GM19238 (cell line): ENCODE measurements at regions not wholly inside any gene's neighbourhood (a gene's known extent, or its start where the extent isn't known, plus 50 kb on each side); places are given as distances from the start of the nearest gene placed in this dataset.

Source experiments
- DNase-seq: peaks from one replicate; pipeline ENCODE4 v3.0.0; 2011; ENCODE audit warnings: low spot score; ENCODE audit not compliant: insufficient read length

DNA sequence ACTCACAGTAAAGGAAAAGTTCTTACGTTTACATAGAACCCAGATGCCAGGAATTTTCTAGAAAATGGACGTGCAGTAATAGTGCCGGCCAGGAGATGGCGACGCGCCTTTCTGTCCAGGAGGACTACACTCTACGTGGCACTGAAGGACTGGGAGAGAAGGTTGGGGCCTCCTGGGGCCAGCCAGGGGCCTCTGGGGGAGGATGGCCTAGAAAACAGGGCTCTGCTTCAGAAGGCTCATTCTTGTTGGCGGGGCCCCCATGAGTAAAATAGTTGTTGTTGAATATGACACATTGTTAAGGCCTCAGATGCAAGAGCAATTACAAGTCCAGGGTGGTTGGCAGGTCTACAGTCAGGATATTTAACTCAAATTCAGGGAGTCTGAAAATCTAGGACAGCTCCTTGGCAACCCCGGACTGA, 120.1 kb upstream of the MAX start:
- peak; percentile 39 for DNase-seq

DNA sequence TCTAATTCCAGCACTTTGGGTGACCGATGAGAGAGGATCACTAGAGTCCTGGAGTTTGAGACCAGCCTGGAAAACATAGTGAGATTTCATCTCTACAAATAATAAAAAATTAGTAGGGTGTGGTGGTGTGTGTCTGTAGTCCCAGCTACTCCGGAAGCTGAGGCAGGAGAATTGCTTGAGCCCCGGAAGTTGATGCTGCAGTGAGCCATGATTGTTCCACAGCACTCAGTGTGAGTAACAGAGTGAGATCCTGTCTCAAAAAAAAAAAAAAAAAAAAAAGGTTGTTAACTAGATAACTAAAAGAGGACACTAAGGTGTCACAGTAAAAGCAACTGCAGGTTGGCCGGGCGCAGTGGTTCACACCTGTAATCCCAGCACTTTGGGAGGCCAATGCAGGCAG, 121.3 kb upstream of the MAX start:
- DNase-seq, result no peak

DNA sequence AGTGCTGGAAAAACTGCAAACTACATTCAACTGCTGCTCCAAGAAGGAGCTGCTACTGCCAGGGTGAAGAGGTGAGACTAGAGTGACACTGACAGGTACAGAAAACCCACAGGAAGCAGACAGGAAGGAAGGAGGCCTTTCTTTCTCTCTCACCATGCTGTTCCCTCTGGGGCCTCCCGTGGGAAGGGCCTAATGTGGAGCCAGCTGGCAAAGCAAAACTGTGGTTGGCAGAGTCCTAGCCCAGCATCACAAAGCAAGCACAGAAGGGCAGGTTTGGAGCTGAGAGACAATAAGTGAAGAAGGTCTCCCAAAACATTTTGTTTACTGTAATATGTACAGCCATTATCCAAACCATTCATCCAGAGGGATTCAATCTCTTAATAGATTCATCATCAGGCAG, 122.5 kb upstream of the MAX start:
- no peak for DNase-seq

- no peak for DNase-seq
Observed at GRCh38 chr14:65225299-65226159, 123.2 kb upstream of the MAX start.

GRCh38 chr14:65226824-65227604, 124.7 kb upstream of the MAX start:
- DNase-seq, result no peak

DNA sequence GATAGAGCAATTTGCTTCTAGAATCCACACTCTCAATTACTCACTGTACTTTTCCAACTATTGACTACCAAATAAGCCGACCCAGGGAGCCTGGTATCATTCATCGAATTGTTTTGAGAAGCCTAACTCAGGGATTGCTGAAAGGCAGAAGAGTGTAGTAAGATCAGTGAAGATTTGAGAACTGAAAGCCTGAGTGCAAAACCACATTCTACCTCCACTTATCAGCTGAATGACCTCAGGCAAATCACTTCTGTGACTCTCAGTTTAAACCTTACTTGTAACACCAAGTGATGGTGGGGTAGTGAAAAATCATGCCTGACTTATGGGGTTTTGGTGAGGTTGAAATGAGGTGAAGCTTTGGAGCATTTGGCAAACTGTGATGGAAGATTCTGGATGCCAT, 126.1 kb upstream of the MAX start:
- peak; percentile 47 for DNase-seq

GRCh38 chr14:65228956-65229747, 126.8 kb upstream of the MAX start:
- no peak for DNase-seq

- no peak for DNase-seq
Observed at GRCh38 chr14:65229748-65230728, 127.7 kb upstream of the MAX start.

- DNase-seq, result no peak
Observed at GRCh38 chr14:65231286-65231980, 129.1 kb upstream of the MAX start.

DNA sequence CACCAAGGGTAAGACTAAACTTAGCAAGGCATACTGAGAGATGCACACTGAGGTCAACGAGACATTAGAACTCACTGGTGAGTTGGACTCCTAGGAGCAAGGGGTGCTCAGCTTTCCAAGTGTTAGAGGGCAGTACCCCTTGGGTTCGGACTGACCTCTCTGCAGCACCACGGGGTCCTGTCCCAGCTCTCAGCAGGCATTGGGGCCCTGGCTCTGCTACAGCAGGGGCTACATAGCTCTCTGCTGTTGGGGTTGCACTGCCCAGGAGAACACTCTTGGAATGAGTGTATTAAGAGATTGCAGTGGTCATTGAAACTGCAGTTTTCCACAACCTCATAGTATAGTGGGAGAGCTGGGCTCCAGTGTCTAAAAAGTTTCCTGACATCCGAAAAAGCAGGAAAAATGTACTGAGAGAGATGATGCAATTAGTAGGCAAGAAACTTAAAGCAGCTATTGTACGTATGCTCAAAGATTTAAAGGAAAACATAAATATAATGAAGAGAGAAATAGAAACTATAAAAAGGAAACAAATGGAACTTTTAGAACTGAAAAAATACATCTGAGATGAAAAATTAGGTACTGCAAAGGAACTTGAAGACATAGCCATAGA, 132.5 kb upstream of the MAX start:
- no peak for DNase-seq

GRCh38 chr14:65237023-65237814, 134.9 kb upstream of the MAX start:
- no peak for DNase-seq

DNA sequence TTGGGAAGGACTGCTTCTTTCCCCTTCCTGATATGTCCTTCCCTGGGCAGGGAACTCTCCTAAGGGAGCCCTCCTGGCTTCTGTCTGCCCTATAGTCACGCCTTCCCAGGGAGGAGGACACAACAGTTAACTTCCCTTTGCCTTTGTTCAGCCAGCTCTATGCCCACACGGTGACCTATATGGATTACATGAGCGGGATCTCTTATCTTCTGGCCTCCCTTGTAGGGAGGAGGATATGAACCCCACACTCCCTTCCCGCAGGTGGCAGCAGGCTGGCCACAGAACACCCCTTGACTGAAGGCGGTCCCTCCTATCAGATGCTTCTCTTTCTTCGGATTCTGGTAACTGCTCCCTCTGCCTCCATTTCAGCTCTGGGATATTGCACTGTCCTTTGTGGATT, 135.6 kb upstream of the MAX start:
- DNase-seq, result no peak

DNA sequence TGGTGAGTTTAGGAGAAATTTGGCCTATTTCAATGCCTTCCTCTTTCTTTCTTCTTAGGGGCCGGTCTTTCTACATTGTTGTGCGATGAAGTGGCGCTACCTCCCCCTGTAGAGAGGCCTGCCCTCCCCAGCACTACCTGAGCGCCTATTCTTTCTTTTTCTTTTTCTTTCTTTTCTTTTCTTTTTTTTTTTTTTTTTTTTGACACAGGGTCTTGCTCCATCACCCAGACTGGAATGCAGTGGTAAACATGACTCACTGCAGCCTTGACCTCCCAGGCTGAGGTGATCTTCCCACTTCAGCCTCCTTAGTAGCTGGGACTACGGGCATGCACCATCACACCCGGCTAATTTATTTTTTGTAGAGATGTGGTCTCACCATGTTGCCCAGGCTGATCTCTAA, 136.1 kb upstream of the MAX start:
- no peak for DNase-seq

- no peak for DNase-seq
Observed at GRCh38 chr14:65239143-65239937, 137.0 kb upstream of the MAX start.

GRCh38 chr14:65239938-65240296, 137.6 kb upstream of the MAX start:
- no peak for DNase-seq

DNA sequence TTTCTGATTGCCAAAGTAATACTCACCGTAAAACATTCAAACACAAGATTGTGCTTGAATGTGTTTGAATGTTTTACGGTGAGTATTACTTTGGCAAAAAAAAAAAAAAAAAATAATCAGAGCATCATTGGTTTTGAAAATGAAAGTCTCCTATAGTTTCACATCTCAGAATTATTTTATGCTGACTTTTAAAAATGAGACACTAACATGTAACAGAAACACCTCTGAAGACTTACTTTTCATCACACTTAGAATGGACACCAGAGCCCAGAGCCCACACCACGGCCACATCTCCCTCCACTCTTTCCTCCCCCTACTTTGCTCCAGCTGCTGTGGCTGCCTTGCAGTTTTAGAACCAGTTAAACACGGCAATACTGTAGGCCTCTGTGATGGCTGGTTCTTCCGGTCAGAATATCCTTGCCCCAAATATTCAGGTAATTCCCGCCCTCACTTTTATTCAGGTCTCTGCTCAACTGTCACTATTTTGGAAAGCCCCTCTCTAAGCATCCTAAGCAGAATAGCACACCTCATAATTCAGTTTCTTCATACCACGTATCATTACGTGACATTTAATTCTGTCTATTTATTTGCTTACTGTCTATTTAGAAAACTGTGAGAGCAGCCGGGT, 138.9 kb upstream of the MAX start:
- DNase-seq, result no peak

DNA sequence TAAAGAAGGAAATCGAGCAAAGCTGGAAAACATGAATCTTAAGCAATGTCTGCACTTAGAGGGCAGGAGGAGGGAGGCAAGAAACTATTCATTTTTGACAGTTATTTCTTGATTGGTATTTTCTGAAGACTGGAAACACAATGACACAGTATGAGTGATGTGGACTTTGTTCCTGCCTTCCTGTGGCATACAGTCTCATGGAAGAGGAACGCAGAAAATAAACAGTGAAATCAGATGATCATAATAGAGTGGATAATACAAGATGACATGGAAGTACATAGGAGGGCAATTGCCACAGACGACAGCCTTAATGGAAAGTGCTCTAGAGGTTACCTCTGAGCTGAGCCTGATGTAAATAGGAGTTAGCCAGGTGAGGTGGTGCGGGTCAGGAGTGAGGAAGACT, 140.4 kb upstream of the MAX start:
- no peak for DNase-seq
